GM19468 (cell line): ENCODE measurements at regions not wholly inside any gene's neighbourhood (a gene's known extent, or its start where the extent isn't known, plus 50 kb on each side); places are given as distances from the start of the nearest gene placed in this dataset.
"Not testable (repeated sequence)": the region's sequence is repeated elsewhere in the genome, so short reads cannot be mapped to it uniquely, and the experiment has no call there.

Experiments used
- ATAC-seq: cut with Tn5 transposase; IDR thresholded peaks from one replicate; pipeline ENCODE4 v1.9.1; 2021; ENCODE audit warnings: mild to moderate bottlenecking, moderate library complexity, moderate number of reproducible peaks; ENCODE audit not compliant: unreplicated experiment; ENCODE audit errors: extremely low read depth

DNA sequence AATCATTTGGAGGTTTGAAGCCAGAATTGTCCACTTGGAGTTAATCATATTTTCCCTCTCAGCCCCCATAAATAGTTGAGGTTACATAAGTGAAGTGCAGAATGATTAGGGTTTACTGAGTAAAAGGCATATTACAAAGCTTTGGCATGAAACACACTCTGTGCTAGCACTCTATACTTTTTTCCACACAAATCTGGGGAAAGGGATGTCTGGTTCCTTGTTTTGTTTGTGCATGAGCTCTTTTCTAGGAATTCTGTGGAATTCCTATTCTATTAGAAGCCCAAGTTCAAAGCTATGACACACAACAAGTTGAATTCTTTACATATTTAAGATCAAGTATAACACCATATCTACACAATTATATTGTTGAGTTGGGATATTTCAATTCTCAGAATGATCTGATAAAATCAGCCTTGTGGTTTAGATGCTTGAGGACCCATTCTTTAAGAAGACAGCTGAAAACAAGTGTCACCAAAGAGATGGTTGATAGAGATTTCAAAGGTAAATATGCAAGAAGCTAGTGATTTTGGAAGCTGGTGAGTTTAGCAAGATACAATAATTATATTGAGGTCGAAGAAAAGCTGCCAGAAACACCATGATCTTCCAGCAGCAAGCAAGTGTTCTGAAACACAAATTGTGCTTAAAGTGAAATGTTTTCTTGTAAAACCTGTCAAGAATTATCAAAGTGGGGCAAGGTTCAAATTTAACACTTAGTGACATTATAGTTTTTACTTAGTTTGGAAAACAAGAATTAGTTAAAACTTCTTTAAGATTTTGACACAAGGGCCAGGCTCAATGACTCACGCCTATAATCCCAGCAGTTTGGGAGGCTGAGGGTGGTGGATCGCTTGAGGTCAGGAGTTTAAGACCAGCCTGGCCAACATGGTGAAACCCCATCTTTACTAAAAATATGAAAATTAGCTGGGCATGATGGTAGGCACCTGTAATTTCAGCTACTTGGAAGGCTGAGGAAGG lies 122.6 kb downstream of the INHBA start:
- ATAC-seq, result no peak

DNA sequence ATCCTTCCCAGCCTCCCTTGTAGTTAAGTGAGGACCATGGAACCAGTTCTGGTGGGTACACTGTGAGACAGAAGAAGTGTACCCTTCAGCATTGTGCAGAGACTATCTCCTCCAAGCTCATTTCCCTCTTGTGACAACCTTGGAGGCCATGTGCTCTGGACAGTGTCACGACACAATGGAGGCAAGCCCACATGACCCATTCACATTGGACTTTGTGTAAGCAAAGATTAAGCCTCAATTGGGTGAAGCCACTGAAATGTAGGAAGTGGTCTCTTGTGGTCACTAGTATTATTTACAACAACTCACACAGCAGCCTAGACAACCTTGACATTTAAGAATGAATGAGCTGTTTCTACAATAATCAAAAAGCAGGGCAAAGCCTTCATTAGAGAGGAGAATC lies 124.2 kb downstream of the INHBA start:
- ATAC-seq, result no peak

DNA sequence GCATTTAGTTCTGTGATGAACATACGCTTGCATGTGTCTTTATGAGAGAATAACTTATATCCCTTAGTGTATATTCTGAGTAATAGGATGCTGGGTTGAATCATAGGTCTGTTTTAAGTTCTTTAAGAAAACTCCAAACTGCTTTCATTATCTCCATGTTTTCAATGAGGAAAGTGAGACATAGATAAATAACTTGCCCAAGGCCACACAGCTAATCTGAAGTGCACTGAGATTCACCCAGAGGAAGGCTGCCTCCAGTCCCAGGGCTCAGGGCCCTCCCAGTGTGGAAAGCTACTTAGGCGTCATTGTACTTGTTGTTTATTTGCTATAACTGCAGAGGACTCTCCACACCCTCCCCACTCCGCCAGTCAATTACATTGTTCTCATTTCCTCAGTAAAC lies 126.7 kb downstream of the INHBA start:
- ATAC-seq, result no peak

DNA sequence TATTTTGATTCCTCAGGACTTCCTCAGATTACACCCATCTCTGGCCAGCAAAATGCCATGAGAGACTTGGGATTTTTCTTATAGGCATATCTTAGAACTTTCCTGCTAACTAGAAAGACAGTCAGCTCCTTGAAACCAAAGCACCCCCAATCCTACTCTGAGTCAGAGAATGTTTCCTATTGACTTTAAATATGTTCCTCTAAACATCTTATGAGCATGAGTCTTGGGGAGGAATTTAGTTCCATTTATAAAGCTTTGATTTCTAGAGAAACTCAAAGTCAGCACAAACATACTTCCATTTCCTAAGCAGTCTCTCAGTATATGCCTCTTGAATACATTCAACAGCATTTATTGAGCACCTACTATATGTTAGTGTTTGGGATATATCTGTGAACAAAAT lies 128.5 kb downstream of the INHBA start:
- ATAC-seq, result no peak

DNA sequence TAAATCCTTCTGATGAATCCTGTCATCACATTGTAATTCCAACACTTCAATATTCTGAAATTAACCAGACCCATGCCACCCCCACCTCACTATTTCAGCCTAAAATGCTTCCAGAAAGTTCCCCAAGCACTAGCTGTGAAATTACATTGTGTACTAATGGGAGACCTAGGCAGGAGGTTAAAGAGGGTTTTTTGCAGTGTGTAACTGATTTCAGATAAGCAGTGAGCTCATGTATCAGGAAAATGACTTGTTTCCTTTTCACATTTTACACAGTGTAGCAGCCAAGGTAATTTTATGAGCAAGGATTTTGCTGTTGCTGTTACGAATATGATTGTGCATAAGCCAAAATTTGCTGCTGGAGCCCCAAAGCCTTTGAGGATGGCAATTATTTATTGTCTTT lies 129.0 kb downstream of the INHBA start:
- no peak for ATAC-seq

DNA sequence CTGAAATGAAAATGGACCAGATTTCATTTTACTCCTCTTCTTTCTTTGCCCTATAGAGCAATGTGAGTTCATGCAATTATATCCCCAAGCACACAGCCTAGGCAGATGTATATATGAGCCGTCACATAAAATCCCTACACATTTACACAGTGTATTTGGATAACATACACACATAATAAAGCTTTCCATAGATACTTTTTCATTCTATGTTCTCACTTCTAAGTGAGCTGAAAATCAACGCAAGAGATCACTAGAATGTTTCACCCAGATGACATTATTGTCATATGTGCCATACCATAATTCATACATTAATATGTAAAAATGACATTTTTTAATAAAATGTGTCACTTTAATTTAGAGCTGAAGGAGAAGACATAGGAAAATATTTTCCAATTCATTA lies 129.4 kb downstream of the INHBA start:
- ATAC-seq, result no peak

DNA sequence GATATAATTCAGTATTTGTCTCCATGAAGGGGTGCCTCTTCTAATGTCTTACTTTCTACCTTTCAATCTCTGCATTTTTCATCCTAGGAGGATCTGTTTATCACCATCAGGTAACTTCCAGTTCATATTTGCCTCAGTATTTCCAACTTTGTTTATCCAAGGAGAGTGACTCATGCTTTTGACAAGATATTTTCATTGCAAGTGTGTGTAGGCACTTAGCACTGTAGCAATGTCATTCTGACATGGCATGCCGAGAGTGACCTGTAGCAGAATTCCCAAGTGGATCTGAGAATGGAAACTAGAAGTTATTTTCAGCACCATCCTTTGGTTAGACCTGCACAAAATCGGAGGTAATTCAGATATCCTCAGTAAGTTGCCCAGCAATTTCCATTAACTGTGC lies 129.9 kb downstream of the INHBA start:
- no peak for ATAC-seq

DNA sequence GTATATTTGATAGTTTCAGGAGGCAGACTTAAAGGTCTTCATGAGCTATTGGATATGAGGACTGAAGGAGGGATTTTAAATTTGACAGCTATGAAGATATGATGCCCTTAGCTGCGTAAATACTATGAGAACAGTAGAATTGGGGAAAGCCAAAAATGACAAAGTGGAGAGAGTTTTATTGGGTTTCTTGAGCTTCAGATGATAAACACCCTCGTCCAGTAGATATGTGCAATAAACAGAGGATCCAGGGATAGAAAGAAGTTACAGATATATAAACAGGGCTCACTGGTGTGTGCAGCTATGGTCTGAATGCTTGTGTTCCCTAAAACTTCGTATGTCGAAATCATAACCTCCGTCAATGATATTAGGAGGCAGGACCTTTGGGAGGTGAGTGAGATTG lies 131.3 kb downstream of the INHBA start:
- ATAC-seq, result no peak

DNA sequence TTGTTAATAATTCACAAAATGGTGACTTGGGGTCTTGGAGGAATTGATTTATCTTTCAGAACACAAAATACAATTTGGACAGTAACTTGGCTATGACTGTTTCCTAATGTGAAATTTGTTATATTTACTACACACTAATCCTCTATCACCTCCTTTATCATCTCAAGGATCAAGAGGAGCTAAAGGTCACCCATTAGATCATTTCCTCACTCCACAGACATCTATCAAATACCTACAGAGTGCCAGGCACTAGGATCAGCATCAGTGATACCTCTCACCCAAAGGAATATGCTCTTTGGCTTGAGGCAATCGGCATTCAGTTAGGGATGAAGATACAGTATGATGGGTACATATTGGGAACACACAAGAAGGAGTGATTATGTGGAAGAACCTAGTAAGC lies 132.1 kb downstream of the INHBA start:
- no peak for ATAC-seq

DNA sequence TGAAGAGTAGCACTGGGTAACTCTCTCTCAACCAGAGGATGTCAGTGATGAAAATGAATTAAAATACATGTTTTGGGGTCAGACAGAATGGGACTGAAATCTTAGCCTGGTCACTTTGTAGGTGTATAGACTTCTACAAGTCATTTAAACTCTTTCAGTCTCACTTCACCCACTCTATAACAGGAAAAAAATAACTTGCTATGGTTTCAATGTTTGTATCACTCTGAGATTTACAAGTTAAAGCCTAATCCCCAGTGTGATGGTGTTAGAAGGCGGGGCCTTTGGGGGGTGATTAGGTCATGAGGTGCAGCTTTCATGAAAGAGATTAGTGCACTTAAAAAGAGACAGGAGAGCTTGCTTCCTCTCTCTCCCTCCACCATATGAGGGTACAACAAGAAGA lies 134.8 kb downstream of the INHBA start:
- ATAC-seq, result no peak

DNA sequence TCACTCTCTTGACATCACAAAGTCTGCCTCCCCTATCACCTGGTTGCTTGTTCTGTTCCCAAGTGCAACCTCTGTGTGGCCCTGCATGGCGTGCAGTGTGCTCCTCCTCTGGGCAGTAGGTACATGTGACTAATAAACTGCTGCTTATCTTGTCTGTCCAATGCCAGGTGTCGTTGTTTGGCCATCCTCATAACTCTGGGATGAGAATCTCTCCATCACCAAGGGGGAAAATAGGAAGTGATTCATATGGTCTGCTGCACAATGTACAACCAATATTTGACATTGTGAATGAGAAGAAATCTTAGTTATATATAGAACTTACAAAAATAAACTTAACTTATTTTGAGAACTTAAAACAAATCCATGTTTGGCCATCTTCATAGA lies 135.2 kb downstream of the INHBA start:
- no peak for ATAC-seq

DNA sequence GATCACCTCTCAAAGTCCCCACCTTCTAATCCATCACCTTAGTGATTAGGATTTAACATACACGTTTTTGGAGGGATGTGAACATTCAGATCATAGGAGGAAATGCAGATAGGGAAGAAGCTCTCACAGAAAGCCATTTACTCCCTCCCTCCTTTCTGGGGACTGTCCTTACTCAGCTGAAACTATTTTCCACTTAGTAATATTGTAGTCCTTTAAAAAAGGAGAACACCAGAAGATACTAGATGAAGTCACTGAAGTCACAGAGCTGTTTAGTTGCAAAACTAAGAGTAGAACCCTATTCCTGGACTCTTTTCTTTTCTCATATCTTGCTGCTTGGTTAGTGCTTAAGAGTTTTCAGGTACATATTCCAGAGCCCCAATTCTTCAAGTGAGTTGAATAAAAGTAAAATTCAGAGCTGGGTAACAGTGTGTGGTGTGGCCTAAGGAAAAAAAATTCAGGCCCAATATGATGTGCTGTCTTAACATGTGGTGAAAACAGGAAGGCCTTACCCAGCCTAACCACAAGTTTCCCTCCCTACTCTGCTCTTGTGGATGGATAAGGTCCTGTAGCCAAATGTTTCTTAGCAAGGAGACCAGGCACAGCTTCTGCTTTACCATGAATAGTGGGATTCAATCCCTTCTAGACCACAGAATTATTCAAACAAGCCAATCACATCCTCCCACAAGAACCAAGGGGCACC lies 135.7 kb downstream of the INHBA start:
- ATAC-seq, result no peak

DNA sequence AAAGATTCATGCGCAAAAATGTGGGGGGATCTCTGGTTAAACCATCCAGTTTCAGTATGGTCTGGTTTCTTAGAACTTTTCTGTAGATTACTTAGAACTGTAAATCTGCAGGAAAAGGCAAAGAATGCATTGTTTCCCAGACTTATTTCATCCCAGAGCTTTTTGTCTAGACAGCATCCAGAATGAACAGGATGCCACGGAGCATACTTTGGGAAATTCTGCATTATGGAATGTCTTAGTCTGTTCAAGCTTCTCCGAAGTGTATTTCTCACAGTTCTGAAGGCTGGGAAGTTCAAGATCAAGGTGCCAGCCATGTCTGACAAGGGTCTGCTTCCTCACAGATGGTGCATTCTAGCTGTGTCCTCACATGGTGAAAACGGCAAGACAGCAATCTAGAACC lies 136.3 kb downstream of the INHBA start:
- no peak for ATAC-seq

DNA sequence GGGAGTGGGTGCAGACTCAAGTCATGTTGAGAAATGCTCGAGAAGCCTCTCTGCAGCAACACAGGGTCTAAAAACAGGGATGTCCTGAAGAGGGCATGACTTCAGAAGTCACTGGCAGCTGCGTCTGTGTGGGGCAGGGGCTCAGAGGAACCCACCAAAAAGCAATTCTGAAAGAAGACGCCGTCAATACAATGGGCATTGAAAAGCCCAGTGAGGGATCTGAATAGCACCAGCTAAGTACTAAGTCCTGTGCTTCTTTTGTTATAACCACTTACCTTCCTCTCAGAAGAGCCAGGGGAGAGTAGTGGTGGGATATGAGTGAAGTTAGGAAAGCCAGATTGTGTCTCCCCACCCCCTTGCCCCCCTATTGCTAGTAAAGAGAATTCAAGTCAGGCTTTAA lies 137.2 kb downstream of the INHBA start:
- ATAC-seq, result no peak

DNA sequence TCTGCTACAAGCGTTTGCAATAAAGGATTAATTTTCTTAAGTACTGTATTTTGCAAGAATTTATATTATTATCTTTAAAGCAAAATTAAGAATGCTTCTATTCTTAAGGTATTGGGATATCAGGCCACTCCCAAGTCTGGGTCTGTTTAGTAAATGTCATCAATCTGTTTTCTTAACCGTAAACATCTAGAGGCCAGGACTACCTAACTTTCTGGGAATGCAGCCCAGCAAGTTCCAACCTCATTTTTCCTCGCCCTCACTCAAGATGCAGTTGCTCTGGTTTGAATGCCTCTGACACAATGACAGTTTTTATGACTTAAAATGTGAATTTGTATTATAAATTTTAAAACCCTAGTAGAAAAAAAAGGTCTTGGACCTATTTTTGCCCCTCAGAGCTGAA lies 143.5 kb downstream of the INHBA start:
- ATAC-seq, result no peak

DNA sequence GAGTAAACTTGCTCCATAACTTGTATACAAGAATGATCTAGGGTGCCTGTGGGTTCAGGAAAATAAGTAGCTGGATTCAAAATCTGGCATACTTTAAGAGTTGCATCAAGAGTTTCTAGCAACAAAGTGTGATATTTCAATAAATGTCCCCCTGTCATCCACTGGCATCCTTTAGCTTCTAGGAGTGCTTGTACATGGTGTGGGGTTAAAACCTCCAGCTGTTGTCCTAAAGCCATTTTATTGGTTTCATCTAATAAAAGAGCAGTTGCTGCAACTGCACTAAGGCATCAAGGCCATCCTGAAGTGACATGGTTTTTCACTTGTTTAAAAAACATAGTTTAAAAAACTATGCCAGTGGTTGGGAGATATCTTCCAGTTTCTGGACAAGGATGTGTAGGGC lies 148.4 kb downstream of the INHBA start:
- no peak for ATAC-seq

DNA sequence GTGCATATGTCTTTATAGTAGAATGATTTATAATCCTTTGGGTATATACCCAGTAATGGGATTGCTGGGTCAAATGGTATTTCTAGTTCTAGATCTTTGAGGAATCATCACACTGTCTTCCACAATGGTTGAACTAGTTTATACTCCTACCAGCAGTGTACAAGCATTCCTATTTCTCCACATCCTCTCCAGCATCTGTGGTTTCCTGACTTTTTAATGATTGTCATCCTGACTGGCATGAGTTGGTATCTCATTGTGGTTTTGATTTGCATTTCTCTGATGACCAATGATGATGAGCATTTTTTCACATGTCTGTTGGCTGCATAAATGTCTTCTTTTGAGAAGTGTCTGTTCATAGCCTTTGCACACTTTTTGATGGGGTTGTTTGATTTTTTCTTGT lies 152.8 kb downstream of the INHBA start:
- not testable (repeated sequence) for ATAC-seq

DNA sequence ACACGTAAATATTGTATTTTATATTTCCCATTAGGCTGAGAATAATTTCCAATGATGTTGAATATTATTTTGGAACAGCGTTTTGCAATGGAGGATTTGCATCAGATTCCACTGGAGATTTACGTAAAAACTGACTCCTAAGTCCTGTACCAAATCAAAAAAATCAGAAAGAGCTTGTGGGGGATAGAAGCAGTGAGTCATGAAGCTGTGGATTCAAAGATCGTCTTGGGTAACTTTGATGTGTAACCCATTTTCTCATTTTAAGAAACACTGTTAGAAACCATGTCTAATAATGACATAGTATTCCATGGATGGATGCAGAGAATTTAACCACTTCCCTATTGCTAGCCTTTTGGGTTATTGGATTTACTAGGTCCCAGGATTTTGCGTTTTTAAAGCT lies 158.6 kb downstream of the INHBA start:
- ATAC-seq, result no peak

DNA sequence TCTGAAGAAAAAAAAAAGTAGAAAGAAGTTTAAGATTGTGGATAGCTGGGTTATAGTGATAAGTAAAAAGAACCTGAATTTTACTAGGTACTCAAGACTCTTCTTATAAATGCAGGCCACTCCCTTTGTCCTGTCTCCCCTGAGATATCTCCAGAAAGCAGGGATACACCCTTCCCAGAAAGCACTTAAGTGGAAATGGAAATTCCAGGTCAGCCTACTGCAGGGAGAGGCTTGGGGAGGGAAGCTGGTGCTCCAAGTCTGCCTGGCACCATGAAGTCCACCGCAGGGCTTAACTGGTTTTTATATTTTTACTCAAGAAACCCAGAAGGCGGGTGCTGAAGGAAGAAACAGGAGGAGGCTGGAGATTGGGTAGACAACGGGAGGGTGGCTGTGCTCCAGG lies 162.3 kb downstream of the INHBA start:
- ATAC-seq, result no peak

DNA sequence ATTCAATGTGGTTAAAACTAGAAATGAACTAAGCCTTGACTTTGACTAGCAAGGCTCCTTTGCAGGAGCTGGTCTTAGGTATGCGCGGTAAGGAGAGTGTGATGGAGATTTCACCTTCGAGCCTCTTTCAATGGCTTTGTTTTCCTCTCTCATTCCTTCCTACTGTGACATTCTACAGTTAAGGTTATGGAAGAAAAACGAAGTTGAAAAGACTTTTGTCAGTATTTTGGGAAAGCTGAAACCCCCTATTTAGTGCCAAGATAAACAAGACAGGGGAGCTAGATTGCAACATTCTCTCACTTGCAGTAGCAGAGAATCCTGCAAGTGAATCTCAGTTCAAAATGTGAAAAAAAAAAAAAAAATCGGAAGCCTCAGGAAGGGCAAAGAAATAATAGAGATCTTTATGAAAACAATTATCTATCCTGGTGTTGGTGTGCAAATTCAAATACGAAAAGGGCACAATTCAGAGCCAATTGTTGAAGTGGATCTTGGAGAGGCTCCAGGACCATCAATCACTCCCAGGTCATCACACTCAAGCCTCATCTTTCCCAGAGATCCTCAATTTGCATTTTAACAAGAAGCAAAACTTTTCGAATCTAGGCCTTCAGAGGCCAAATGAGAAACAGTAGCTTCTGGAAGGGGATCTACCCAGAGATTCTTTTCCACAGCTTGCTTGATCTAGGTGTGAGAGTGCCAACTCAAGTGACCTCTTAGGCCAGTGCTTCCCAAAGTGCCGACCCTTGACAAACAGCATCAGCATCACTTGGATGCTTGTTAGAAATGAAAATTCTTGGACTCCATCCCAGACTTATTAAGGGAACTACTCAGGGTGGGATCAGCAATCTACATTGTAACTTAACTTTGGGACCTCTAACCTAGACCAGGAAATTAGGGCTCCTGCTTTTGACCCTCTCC lies 163.8 kb downstream of the INHBA start:
- ATAC-seq, result no peak
